Stimulated activated CD4-positive, alpha-beta T cell treated with anti-CD3 and anti-CD28 coated beads, Interleukin-2, amount 100 ng/mL, for 4 hours (primary cell): ENCODE measurements at regions not wholly inside any gene's neighbourhood (a gene's known extent, or its start where the extent isn't known, plus 50 kb on each side); places are given as distances from the start of the nearest gene placed in this dataset.
"Not testable (repeated sequence)": the region's sequence is repeated elsewhere in the genome, so short reads cannot be mapped to it uniquely, and the experiment has no call there.

Experiments used
- DNase-seq: peaks from one replicate; pipeline ENCODE4 v3.0.0-alpha.2; 2020; ENCODE audit warnings: low read depth

GRCh38 chr6:10112871-10113549 lies 301.9 kb downstream of the TFAP2A start:
- DNase-seq, result no peak

DNA sequence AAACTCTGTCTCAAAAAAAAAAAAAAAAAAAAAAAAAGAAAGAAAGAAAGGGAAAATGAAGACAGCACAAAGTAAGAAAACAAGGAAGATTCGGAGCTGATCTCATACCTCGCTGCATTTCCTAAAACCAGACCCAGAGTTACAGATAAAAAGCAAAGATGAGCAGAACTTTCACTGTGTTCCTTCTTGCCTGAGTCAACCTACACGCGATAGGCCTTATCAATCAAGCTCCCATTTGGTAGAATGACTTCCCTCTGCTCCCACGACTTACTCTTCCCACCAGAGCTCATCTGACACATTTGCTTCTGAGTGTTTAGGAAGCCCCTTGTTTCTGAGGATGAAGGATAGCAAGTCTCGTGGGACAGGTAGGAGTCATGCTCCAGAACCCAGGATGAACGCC lies 302.9 kb downstream of the TFAP2A start:
- DNase-seq, result no peak

- no peak for DNase-seq
Observed at GRCh38 chr6:10101551-10102252, 313.2 kb downstream of the TFAP2A start.

GRCh38 chr6:10099529-10100140 lies 315.2 kb downstream of the TFAP2A start:
- no peak for DNase-seq

GRCh38 chr6:10098756-10099528 lies 315.9 kb downstream of the TFAP2A start:
- DNase-seq, result no peak

DNA sequence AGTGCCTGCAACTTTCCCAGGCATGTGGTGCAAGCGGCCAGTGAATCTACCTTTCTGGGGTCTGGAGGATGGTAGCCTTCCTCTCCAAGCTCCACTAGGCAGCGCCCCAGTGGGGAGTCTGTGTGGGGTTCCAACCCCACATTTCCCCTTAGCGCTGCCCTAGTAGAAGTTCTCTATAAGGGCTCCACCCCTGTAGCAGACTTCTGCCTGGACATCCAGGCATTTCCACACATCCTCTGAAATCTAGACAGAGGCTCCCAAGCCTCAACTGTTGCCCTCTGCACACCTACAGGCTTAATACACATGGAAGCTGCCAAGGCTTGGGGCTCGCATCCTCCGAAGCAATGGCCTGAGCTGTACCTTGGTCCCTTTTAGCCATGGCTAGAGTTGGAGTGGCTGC lies 321.6 kb downstream of the TFAP2A start:
- no peak for DNase-seq

GRCh38 chr6:10084111-10084986 lies 330.5 kb downstream of the TFAP2A start:
- no peak for DNase-seq

DNA sequence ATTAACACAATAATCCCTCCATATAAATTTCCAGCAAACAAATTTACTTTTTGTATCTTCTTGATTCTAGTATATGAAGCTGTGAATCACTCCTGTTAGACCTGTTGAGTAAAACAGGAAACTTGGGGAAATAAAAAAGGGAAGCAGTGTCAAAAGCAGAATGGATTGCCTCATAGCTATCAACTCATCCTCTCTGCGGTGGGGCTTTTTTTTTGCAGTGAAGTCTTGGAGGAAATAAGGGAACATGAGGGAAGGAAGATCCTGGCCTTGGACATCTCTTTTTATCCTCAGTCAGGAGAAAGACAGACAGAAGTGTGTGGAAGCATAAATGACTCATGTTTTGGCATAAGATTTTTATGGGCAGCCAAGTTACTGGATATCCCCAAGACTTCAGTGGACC lies 332.5 kb downstream of the TFAP2A start:
- DNase-seq, result no peak

DNA sequence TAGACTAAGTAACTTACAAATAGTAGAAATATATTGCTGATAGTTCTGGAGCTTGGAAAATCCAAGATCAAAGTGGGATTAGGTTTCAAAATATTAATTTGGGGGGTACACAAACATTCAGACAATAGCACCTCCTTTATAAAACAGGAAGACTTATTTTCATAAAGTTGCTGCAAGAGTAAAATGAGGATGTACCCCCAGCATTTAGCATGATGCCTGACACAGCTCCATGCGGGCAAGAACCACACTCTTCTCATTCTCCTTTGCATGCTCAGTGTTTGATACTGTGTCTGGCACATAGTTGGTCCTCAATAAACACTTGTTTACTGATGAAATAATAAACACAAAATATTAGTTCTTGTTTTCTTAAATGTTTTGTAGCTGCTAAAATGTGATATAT lies 332.9 kb downstream of the TFAP2A start:
- no peak for DNase-seq

DNA sequence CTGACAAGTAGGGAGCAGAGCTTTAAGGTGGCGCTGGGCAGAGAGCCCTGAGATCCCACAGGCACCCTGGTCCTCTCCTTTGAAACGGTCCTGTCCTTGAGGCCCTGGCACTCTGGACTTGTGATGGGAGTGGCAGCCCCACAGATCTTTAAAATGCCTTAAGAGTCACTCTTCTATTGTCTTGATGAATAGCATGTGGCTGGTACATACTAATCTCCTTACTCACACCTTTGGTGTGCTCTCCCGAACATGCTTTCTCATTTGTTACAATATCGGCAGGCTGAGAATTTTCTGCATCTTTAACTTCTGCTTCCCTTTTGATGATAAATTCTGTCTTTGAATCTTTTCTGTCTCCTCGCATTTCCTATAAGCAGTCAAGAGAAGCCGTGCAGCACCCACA lies 333.8 kb downstream of the TFAP2A start:
- DNase-seq, result no peak

GRCh38 chr6:10080561-10080960 lies 334.3 kb downstream of the TFAP2A start:
- no peak for DNase-seq

DNA sequence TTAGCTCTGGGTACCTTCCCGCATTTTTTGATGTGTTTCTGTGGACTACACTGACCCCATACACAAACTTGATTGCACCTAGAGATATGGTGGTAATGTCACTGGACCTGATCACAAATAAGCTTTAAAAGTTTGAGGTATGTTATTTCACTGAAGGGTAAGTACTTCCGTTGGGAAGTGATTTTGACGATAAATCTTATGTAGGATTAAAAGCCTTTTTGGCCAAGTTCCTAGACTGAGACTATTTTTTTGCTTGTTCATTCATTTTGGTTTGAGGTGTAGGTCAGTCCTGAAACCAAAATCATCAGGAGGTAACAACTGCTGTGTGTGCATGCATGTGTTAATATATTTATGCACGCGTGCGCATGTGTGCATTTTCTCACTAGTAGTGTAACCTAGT lies 336.3 kb downstream of the TFAP2A start:
- no peak for DNase-seq

DNA sequence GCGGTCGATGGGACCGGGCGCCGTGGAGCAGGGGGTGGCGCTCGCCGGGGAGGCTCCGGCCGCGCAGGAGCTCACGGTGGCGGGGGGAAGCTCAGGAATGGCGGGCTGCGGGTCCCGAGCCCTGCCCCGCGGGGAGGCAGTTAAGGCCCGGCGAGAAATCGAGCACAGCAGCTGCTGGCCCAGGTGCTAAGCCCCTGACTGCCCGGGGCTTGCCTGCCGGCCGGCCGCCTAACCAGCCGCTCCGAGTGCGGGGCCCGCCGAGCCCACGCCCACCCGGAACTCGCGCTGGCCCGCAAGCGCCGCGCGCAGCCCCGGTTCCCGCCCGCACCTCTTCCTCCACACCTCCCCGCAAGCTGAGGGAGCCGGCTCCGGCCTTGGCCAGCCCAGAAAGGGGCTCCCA lies 340.1 kb downstream of the TFAP2A start:
- not testable (repeated sequence) for DNase-seq

DNA sequence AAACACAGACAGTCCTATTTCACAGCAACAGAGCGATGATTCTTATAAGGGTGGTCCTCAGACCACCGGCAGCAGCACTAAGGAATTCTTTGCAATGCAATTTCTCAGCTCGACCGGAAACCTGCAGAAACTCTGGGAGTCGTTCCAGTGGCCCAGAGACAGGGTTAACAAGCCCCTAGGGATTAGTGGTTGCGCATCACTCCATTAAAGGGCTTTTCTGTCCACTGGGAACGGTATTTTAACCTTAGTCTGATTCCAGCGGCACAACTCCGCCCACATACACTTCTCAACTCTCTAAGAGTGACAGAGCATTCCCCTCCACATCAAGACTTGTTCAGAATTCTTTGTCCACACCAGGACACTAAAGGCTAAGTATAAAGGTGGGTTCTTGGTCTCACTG lies 341.5 kb downstream of the TFAP2A start:
- no peak for DNase-seq

GRCh38 chr6:10071631-10072220 lies 343.1 kb downstream of the TFAP2A start:
- no peak for DNase-seq

DNA sequence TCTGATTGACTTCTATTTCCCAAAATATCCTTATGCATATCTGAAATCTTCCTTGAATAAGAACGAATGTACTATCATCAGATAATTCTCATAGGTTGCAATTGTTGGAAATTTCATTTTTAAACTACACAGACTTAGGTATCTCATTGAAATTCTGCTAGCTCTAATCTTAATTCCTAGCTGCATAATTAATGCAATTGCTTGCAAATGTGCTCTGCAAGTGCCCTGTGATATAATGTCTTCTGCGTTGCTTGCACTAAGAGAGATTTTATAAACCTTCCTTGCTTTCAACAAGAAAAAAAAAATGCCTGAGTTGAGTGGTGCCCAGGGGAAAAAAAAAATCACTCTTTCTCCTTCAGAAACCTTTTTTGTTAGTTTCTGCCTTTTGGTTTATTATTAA lies 354.9 kb downstream of the TFAP2A start:
- no peak for DNase-seq

DNA sequence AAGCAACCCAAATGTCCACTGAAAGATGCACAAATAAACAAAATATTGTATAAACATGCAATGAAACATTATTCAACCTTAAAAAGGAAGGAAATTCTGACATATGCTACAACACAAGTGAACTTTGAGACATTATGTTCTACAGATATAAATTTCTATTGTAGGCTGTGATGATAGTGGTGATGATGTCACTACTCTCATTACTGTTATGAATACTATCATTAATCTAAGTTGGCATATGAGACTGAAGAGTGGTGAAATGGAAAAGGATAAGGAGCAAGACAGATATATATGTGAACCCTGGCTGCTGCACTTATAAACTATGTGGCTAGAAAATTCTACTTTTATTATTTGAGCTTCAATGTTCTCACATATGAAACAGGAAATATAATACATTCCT lies 360.2 kb downstream of the TFAP2A start:
- DNase-seq, result no peak

- no peak for DNase-seq
Observed at GRCh38 chr6:10051283-10051682, 363.6 kb downstream of the TFAP2A start.

DNA sequence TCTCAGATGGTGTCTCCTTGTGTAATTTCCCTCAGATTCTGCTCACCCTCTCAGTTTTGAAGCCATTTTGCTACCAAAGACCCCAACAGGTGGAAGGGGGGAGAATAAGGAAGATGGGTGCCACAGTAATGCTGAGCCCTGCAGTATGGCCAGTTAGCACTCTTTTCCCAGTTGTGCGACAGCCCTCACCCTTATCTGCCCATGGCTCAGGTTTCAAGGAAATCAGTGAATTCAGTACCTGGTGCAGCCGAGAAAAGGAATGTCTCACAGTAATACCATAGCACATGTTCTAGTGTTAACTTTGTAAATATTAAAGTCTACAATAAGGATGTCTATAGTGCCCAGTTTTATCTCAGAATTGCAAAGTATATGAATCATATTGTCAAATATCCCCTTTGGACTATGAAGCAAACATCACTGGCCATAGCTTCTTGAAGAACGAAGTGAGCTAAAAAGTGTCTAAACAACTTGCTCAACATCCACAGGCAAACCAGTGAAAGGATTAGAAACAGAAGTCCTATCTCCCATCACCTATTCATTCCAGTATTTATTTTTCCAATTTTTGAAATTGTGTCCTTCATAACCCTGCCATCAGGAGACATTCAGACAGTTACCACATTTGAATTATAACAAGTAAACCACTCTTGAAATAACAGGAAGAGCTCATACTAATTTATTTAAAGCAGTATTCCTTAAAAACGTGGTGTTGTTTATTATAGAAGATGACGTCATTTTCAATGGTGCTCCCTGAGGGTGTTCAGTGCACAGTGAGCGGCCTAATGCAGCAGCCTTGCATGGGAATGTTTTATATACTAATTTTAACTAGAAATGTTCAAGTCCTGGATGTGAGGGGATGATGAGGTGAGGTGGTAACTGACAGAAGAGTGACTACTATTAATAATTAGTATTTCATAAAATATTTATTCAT lies 366.2 kb downstream of the TFAP2A start:
- no peak for DNase-seq

DNA sequence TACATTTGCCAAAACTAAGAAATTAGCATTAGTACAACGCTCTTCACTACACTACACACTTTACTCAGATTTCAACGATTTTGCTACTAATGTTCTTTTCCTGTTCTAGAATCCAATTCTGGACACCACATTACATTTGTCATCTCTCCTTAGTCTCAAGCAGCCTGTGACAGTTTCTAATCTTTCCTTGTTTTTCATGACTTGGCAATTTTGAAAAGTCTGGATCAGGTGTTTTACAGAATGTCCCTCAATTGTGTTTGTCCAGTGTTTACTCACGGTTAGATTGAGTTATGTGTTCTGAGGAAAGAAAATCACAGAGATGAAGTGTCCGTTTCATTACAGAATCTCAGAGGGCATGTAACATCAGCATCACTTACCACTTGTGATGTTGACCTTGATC lies 372.6 kb downstream of the TFAP2A start:
- DNase-seq, result no peak
